Head of caudate nucleus (tissue), 42 donors: ENCODE measurements at regions not wholly inside any gene's neighbourhood (a gene's known extent, or its start where the extent isn't known, plus 50 kb on each side); places are given as distances from the start of the nearest gene placed in this dataset.
"Not testable (repeated sequence)": the region's sequence is repeated elsewhere in the genome, so short reads cannot be mapped to it uniquely, and the experiment has no call there.

ENCODE experiments used
- DNase-seq, 42 donors: peaks; one replicate each; pipeline versions ENCODE4 v3.0.0 to v3.0.0-alpha.2; 2020 to 2021; ENCODE audit warnings: mixed read lengths in 7 of 42
- intact Hi-C: fragments of 100-400 bp; cut with DNase I; formaldehyde crosslinking; loops from one replicate; pipeline ENCODE4 v1.15.0; 2022

DNA sequence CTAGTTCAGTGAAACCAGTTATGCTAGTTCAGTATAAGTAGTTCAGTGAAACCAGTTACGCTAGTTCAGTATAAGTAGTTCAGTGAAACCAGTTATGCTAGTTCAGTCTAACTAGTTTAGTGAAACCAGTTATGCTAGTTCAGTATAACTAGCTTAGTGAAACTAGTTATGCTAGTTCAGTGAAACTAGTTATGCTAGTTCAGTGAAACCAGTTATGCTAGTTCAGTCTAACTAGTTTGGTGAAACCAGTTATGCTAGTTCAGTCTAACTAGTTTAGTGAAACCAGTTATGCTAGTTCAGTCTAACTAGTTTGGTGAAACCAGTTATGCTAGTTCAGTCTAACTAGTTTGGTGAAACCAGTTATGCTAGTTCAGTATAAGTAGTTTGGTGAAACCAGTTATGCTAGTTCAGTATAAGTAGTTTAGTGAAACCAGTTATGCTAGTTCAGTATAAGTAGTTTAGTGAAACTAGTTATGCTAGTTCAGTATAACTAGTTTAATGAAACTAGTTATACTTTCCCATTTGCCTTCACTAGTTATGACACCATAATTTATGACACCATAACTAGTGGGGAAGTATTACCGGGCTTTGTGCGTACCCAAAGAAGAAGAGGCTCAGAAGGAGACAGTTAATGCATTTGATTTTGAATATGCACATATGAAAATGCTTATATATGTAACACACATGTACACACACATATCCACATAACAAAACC, 662.5 kb downstream of the QKI start:
- DNase-seq, intact Hi-C loops: not testable (repeated sequence)

DNA sequence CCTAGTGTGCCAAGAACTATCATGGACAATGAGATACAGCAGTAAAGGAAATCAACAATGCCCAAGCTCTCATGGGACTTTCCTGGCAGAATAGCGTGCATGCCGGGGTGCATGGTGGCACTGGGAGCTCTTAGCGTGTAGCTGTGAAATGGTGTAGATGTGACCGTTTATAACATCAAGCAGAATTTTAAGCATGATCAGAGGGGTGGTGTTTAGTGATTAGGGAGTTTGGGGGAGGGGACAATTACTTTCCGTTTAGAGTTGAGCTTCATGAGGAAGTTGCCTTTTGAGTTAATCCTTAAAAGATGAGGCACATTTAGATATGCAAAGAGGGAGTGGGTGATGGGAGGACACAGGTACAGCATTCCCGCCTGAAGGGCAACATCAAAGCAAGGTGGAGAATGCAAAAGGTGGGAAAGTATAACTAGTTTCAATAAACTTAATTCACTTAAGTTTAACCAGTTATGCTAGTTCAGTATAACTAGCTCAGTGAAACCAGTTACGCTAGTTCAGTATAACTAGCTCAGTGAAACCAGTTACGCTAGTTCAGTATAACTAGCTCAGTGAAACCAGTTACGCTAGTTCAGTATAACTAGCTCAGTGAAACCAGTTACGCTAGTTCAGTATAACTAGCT, 661.6 kb downstream of the QKI start:
- DNase-seq: no peak
- intact Hi-C loops: no loop called here

DNA sequence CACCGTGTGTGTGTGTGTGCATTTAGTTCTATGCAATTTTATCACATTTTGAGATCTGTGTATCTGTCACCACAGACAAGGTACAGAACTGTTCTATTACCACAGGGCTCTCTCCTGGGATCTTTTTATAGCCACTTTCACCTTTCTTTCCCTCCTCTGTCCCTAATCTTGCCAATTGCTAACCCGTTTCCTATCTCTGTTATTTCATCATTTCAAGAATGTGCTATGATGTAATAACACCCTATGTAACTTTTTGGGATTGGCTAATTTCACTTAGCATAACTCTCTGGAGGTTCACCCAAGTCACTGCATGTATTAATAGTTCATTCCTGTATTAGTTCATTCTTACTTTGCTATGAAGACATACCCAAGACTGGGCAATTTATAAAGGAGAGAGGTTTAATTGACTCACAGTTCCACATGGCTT, 657.7 kb downstream of the QKI start:
- DNase-seq: no peak
- intact Hi-C loops: no loop called here

DNA sequence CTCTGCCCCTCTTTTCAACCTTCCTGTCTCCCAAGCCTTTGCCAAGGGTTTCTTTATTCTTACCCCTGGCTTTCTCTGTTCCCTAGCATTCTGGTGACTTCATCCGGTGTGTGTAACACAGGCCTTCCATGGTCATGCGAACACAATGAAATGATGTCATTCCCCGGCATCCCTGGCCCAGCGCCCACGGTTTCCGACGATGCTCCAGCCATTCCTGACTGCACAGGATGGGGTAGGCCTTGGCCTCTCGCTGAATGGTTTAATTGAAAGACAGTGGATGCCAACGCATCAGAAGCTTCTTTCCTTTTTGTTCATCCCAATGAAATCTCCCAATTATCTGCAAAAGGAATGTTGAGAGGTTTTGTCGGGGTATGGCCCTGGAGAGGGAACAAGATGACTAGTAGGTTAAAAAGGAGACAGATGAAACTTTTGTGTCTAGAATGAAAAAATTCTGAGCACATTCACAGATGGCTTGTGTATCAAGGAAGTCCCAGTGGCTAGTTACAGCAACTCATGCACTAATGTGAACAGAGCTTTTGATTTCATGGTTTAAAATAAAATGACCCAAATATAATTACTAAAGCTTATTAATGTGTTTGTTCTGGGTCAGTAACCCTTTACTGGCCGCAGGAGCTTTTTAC, 655.0 kb downstream of the QKI start:
- intact Hi-C loops: no loop called here
- DNase-seq: peak; percentile 9 to 86 (median 60)

DNA sequence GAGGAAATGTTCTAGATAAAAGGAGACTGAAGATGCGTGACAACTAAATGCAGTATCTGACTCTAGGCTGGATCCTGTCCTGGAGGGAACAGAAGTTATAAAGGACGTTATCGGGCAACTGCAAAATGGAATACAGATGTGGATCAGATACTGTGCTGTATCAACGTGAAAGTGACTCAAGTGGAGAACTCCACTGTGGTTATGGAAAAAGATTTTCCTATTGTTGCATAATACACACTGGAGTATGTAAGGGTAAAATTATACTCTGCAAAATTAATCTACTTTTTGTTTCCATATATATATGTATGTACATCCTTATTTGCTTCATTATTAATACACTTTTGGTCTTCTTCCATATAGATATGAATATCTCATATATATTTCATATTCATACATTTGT, 654.0 kb downstream of the QKI start:
- no peak for DNase-seq
- intact Hi-C loops: no loop called here

DNA sequence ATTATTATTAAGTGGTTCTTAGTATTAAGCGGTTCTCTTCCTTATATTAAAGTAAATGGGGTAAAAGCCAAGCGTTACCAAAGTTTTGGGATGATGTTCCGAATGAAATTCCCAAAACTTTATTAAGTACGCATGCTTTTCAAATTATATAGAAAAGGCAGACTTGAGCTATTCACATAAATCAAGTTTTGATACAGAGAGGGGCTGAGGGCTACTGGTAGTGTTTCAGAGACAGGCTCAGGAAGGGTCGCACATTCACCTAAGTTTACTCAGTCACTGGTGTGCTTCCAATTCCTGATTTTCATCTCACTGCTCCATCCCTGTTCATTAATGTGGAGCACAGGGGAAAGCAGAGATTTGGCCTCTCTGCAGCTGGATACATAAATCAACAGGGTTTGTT, 652.2 kb downstream of the QKI start:
- DNase-seq: no peak
- intact Hi-C loops: no loop called here

DNA sequence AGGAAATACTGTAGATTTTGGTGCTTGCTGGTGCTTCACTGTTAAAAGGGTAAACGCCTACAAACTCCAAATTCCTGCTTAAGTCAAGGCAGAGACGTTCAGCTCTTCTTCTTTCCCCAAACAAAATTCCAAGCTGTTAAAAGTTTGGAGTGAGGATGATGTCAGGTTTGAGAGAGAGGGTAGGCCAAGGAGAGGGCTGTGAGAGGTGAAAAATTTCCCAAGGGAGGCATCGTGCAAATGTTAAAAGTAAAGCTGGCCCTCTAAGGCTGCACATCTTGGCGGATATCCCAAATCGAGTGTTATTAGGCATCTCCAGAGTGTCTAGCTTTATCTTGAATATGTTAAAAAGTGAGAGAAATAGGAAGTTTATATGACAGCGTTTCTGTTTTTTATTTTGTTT, 651.8 kb downstream of the QKI start:
- intact Hi-C loops: no loop called here

DNA sequence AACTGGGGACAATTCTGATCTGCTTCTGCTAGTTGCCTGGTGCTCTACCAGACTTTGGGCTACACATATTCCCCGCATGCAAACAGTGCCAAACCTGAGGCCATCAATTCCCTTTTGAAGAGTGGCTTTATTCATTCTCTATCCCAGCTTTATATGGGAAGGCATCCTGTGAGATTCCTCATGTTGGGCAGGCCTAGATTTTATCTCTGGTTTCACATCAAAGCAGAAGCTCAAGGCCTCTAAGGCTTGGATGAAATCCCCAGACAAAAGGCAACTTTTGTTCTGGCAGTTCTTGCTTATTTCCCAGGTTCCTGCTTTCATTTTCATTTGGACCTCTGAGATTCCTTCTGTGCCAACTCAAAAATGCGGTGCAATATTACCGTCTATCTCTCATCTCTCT, 648.8 kb downstream of the QKI start:
- no peak for DNase-seq
- intact Hi-C loops: no loop called here

More for the DNA sequence above, 651.8 kb downstream of the QKI start:
- no peak for DNase-seq

DNA sequence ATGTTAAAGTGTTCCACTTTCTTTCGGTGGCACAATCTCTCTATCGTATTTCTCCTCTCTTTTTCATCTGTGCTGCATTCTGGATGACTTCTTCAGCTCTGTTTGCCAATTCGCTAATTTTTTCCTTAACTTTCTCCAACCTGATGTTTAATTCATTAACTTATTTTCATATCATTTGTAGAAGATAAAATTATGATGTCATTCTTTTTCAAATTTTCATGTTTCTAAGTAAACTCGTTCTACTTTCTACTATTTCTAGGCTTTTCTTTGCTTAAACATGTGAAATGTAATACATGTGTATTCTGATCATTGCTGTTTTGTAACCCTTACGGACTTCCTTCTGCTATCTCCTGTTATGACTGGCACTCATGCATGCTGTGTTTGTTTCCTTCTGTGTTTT, 648.4 kb downstream of the QKI start:
- intact Hi-C loops: no loop called here
- no peak for DNase-seq

DNA sequence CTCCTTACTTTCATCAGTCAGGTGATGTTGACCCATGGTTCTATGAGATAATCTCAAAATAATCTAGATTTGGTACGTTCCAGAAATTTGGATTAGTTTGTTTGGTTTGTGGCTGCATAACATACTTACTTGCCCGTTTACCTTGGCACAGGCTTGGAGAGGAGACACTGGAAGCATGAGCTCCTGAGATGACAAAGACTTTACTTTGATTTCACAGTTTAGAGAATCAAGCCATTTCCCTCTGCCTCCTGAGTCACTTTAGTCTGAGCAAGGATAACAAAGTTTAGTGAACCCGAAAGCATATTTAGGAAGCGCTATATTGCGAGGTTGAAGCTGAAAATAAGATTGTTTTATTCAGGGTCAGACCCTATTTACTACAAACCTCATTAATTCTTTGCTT, 643.4 kb downstream of the QKI start:
- DNase-seq: no peak
- intact Hi-C loops: no loop called here

DNA sequence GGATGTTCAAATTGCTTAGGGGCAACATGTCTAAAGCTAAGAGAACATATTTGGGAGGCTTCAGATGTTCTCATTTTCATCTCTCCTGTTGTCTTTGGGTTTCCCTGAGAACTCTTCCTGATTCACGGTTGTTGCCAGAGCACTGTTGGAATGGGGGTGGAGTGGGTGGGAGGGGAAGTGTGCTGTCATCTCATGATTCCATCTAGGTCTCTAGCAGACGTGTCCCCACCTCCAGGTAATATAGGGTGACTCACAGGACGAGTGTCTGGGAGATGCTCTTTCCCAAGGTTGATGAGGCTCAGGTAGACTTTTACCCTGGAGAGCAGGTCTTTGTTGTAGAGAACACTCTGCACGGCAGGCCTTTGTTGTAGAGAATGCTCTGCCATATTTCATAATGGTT, 636.9 kb downstream of the QKI start:
- intact Hi-C loops: no loop called here

DNA sequence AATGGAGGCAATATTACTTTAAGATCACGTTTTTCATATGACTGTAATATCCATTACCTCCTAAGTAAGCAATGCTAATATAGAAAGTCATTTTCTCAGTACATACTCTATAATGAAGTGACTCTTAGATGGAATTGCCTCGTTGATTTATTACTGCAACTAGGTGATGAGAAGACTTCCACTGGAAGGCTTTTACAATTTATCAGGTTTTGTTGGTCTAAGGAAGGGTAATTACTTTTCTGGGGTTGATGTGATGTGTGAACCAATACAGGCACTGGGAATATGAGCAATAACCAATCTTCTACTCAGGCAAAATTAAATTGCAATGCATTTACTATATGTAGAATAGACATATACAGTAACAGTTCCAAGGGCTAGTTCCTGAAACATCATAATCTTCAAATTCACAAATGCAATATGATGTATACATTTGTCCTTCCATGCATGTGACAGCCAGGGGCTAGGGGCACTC, 635.0 kb downstream of the QKI start:
- no peak for DNase-seq
- intact Hi-C loops: no loop called here

More for the DNA sequence above, 636.9 kb downstream of the QKI start:
- DNase-seq: peak; percentile 8 to 88 (median 62)

DNA sequence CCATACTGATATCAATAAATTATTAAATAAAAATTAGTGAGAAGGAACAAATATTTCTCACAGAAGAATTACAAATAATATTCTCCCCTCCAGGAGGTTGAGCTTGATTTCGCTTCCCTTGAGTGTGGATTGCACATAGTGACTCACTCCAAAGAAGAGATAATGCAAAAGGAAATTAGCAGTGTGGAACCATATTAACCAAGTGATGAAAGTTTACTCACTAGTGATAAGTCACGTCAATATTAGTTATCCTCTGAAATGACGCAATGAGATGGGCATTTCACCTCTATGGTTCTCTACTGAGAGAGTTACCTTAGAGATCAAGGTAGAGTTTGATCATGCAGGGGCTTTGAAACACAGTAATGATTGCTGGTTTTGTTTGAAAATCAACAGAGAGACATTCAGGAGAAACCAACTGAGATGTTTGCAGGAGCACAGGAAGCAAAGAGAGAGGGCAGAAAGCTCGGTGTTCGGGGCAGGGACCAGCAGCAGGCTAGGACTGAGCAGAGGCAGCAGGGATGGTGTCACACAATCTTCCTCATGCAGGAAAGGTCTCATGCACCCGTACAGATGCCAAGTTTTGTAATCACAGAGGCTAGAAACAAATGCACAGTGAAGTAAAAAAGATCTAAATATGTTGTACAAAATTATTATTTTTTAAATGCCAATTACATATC, 634.5 kb downstream of the QKI start:
- intact Hi-C loops: no loop called here
- no peak for DNase-seq

DNA sequence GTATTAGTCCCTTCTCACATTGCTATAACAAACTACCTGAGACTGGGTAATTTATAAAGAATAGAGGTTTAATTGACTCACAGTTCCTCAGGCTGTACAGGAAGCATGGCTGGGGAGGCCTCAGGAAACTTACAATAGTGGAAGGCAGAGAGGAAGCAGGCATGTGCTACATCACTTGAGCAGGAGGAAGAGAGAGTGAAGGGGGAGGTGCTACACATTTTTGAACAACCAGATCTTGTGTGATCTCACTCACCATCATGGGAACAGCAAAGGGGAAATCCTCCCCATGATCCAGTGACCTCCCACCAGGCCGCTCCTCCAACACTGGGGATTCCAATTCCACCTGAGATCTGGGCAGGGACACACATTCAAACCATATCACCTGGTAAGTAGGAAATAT, 630.6 kb downstream of the QKI start:
- no peak for DNase-seq
- intact Hi-C loops: no loop called here

DNA sequence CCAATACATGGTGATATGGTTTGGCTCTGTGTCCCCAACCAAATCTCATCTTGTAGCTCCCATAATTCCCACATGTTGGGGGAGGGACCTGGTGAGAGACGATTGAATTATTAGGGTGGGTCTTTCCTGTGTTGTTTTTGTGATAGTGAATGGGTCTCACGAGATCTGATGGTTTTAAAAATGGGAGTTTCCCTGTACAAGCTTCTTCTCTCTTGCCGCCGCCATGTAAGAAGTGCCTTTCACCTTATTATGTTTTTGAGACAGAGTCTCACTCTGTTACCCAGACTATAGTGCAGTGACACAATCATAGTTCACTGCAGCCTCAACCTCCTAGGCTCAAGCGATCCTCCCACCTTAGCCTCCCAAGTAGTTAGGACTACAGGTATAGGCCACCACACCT, 629.1 kb downstream of the QKI start:
- DNase-seq, intact Hi-C loops: not testable (repeated sequence)

DNA sequence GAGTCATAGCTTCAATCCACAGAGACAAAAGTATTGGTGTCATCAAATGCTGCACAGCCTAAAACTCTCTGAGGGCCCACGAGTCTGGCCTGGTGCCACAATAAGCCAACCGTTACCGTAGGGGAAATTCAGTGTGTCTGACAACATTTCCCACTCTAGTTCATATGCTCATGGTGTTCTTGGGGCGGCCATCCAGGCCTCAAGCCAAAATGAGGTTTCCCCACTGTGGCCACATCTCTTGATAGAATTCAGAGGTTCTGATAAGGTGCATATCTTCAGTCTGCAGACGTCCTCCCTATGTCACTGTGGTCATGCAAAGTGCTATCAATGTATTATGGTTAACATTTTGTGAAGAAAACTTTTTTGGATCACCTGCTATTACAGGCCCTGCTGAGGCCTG, 627.7 kb downstream of the QKI start:
- intact Hi-C loops: no loop called here
- DNase-seq: no peak

DNA sequence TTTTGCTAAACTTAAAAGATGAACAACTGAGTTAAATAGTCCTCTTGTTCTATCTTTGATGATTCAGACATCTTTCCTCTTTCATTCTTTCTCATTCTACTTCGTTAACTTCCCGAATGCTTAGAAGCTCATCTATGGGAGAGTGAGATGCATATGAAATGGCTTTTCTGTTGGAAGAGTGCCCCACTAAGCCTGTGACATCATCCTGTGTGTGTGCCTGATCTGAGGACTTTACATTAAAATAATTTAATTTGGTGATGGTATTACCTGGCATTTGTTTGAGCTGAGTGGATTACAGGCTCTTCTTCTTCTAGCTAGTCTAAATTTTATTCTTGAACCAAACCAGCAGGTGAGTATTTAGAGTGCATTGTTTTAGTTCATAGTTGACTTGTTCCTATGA, 626.5 kb downstream of the QKI start:
- DNase-seq: no peak
- intact Hi-C loops: no loop called here

DNA sequence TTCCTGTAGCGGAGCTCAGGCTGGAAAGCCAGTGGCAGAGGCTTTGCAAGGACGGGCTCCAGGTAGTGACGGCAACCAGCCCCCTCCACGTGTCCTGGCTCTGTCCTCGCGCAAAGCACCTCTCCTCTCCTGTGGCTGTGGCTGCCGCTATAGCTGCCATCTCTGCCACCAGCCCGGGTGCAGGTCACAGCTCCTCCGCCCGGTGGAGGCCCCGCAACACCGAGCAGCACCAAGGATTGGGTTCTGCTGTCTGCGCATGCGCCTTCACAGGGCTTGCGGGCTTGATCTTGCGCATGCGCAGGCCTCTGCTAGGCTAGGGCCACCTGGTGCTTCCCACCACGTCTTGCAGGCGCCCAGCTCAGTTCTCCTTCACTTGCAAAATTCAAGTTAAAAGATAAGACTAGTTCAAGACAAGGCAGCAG, 625.4 kb downstream of the QKI start:
- DNase-seq: peak in 2 of 42 donors; percentile 20 to 28
- intact Hi-C loops: no loop called here

DNA sequence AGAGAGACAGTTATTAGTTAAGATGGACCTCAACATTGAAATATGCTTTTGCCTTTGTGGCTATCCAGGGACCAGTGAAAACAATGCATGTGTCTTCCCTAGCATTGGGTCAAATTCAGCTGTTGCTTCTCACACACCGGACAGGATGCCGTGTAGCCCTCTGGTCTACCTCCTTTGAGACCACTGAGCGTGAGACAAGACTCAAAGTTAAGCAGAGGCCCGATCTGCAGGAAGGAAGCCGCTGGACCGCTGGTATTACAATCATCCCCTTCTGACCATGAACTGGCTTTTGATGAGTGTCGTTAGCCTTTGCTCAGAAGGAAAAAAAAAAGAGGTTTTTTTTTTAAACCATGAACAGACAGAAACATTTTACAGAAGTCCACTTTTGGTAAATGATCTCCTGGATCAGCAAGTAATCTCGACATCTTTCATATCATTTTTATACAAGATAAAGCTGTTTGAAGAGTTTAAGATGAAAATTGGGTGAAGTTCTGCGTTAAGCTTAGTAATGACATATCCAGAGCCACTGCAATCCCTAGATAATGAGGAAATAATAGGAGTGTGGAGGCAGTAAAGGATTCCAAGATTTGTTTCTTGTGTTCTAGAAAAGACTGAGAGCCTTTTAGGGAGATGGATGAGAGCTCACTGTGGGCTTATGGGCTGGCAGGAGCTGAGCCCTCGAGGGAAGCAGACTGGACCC, 622.8 kb downstream of the QKI start:
- intact Hi-C loops: no loop called here
- DNase-seq: no peak
